GM18867 (cell line): ENCODE measurements at regions not wholly inside any gene's neighbourhood (a gene's known extent, or its start where the extent isn't known, plus 50 kb on each side); places are given as distances from the start of the nearest gene placed in this dataset.

Source experiments
- ATAC-seq: cut with Tn5 transposase; IDR thresholded peaks from one replicate; pipeline ENCODE4 v1.9.1; 2021; ENCODE audit warnings: mild to moderate bottlenecking, moderate library complexity; ENCODE audit not compliant: unreplicated experiment

DNA sequence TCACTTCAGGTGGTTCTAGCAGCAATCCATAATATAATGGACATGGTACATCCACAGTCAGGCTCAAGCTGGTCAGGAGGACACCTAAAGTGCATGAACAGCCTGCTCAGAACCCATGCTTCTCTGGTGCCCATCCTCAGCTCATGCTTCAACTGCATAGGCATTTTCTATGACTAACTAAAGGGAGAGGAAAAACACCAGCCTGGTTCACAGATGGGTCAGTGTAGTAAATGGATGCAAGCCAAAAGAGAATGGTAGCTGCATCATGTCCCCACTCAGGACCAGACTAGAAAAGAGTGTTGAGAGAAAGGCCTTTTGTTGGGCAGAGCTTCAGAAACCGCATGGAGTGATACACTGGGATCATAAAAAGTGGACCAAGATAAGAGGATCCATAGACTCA is 556.6 kb downstream of the TLE1 start:
- ATAC-seq = no peak

DNA sequence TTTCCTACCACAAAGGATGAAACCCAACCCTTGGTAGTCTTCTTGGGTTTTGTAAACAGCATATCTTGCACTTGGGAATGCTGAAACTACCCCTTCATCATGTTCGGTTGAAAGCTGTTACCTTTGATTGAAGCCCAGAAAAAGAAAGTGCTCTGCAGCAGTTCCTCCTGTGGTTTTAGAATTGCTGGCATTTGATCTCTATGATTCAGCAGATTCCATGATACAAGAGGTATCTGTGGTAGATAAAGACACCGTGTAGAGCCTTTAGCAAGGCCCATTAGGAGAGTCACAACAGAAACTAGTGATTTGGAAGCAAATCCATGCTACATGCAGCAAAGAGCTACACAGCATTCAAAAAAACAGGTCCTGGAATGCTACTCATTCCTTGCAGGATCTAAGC is 557.0 kb downstream of the TLE1 start:
- no peak for ATAC-seq

DNA sequence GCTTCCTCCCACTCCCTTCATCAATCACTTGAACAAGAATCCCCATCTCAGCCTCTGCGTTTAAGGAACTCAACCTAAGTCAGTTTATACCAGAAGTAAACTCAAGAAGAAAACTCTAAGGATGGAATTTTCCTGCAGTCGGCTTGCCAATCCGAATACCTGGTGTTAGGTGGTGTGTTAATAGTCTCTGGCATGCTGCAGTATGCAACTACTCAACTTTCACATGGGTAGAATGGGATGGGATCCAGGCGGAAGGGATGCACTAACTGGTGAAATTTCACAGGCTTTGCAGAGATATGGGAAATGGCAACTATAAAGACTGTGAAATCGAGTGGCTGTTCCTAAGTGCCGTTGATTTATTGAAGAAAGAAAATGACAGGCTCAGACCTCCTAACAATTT is 560.6 kb downstream of the TLE1 start:
- ATAC-seq = no peak

DNA sequence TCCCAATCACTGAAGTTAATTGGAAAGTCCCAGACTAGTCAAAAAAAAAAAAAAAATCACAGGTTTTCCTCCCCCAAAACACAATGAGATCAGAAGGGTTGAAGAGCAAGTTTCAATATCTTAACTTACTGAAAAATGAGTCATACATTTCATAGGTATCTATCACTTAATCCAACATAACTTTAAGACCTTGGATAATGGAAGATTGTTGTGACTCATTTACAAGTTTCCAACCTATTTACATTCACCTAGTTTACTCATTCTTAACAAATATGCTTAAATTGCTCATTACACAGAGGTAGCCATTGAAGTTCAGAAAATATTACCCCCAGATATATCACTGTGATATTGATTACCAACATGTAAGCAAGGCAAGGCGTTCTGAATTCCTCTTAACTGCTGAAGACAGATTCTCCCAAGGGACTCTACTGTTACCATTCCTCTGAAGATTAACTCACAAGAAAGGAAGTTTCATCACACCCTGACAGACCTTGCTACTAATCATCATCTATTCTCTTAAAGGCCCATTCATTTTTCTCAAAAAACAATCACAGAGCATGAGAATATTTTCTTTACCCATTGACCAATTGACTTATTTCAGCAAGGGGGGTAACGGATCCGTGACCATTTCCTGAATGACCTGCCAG is 563.8 kb downstream of the TLE1 start:
- no peak for ATAC-seq

DNA sequence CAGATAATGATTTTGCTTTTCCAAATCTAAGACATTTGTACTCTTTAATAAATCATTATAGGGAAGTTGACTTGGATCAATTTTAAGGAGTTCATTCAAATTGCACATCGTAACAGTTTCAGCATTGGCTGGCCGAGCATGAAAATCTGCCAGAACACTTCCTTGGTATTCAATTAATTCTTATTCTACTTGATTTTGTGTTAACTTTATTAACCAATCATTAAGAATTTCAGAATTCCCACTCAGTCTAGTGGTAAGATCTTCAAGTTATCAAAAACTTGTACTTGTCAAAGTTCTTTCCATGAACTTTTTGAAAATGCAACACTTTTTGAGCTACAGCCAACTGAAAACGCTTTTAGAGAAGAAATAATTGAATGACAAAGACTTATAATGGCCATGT is 565.8 kb downstream of the TLE1 start:
- ATAC-seq = no peak

DNA sequence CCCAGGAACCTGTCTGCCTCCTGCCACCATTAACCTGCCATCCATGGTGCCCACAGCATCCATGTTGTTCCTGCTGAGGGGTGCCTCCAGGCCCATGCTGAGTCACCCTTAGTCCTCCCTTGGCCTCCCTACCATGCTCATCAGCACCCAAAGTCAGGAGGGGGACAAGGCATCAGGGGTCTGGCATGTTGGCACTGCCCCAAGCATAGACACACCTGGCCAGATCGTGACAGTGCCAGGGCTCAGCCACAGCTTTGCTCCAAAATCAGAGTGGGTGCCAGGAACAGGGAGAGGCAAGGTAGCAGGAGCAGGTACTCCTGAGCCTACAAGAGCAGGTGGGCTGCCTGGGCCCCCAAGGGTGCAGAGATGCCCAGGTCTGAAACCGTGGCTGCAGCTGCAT is 566.6 kb downstream of the TLE1 start:
- no peak for ATAC-seq

DNA sequence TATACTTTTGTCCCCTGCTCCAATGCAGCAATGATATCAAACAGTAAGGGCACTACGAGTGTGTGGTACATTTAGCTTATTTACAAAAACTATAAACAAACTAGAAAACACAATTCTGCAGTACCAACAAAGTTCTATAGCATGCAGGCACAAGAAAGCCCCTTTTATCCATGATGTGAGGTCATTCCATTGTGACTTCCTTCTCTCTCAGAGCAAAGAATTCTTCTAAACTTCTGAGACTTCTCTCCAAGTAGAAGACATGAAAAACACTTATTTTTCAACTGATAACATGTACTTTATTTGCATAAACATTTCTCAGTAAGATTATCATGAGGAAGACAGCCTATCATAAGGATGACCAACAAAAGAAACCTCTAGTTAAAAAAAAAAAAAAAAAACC is 569.8 kb downstream of the TLE1 start:
- ATAC-seq = no peak

DNA sequence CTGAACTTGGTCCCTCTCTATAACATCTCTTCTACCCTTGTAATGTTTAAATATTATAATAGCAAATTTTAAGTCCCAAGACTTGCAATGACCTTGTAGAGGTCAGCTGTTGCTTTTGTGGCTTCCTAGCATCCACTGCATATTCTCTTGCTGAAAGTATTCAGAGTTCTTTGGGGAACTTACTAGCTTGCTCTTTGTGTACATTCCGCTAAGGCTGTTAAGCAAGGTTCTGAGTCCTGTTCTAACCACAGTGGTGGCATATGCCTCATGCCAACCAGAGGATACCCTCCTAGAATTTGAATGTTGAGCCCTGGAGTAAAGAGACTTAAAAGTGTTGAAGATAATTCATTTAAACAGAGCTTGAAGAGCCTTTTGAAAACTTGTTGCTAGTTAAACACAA is 570.9 kb downstream of the TLE1 start:
- no peak for ATAC-seq

DNA sequence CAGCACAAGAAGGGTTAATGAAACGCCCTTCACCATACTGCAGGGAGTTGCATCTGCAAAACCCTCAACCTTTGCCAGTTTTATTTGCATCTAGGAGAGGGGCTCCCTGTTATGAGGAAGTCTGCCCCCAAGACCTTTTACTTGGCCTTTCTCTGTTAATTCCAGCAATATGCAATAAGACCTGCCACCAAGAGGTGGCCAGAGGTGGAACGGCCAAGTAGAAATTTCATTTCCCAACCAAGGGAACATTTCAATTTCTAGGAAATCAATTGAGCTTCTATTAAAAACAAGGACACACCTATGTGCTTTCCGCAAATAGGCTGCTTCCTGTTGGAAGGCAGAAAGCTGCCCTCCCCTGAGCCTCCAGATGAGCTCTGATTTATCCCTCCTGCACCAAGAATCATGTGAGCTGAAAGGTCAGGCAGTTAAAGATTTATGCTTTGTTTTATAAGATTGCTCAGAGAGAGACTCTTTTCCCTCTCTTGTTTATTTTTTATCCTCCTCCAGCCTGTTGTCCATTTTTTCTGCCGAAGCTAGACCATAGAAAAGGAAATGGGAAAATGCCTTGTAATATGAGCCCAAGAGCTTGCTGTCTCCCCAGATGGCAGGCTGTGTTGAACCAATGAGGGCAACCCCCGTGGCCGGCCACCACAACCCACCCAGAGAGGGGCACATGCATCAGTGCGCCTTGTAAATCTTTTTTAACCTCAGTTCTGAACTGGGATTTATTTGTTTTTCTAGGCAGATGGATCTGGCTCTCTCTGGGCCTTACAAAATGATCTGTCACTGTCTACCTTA is 572.8 kb downstream of the TLE1 start:
- ATAC-seq = no peak

DNA sequence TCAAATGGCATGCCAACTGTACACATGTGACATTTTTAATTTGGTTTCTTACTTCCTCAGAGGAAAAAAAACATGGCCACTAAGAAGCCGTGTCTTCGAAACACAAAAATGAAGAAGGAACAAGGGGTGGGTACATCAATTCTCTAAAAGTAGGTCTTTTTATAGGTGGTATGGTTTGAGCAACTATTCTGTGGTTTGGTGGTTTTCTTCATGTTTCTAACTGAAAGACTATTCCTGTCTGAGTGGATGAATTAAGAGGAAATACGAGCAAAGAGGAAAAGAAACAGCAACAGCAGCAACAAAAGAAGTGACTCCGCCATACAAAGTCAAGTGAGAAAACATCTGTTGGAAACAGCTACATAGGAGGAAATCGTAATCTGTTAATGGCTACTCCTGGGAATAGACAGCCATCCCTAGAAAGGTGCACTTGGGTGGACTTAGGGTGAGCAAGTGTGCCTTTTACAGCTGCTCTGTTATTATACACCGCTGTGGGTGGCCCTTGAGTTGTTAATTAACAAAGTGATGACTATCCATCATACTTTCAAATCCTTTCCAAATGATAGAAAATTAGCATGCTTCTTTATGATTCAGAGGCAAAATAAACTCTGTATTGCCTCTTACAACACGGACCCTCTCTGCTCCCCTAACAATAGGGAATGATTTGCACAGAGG is 575.8 kb downstream of the TLE1 start:
- ATAC-seq = peak; percentile 62

DNA sequence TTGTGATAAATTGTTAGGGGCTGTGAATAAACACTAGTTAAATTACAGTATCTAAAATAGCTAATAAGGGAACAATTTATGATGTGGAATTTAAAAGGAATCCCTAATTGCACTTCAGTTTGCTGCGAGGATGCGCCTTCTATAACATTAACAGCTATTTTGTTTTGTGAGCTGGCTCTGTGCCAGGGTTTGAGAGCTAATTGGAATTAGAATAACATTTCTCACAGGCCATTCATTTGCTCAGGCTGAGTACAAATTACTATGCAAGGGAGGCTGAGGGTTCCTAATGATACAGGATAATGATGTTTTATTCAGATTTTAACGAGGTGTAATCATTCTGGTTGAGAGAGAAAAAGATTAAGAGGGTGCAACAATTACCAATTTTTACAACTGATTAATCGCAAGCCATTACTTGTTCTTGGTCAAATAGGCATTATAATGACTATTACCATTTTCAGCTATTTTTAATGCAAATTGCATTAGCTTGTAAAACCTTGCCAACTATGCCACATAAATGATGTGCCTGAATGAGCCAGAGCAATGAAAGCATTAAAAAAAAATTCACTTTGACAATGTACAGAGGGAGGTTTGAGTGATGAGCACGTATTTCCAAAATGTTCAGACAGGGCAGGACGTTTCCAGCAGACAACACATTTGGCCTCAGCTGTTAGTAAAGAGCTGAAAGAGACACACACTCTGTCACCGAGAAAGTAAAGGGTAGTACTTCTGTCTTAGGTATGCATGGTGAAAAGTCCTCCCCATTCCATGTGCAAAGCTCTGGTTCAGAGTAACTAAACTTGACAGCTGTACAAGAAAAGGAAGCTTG is 576.5 kb downstream of the TLE1 start:
- no peak for ATAC-seq

DNA sequence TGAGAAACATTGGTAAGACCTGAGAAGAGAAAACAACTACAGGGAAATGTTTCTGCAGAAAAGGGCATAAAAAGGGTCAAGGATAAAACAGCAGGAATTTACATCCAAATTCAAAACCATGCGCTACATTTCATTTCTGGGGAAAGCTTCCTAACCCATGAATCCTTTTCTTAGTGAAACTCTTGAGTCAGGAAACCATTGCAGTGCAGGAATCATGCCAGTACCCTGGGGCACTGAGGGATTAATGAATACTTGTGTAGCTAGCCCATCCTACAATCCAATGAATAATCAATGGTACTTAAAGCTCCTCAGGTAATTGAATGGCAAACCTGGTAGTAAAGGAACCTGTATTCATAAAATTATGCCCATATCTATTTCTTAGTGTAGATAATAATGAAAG is 580.5 kb downstream of the TLE1 start:
- no peak for ATAC-seq

DNA sequence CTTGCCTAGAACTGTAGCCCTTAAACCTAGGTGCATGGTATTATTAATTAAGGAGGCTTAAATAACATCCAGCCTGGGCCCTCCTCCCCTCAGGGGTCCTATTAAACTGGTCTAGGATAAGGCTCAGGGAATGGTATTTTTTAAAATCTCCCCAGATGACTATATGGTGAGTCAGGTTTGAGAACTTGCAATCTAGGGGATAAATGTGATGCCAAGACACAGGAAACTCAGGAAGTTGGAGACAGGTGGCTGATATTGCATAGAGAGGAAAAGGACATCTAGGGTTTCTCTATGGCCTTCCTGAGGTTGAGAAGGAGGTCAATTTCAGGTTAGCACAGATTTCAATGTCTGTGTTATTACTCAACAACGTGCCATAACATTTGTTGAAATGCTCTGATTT is 581.0 kb downstream of the TLE1 start:
- no peak for ATAC-seq

DNA sequence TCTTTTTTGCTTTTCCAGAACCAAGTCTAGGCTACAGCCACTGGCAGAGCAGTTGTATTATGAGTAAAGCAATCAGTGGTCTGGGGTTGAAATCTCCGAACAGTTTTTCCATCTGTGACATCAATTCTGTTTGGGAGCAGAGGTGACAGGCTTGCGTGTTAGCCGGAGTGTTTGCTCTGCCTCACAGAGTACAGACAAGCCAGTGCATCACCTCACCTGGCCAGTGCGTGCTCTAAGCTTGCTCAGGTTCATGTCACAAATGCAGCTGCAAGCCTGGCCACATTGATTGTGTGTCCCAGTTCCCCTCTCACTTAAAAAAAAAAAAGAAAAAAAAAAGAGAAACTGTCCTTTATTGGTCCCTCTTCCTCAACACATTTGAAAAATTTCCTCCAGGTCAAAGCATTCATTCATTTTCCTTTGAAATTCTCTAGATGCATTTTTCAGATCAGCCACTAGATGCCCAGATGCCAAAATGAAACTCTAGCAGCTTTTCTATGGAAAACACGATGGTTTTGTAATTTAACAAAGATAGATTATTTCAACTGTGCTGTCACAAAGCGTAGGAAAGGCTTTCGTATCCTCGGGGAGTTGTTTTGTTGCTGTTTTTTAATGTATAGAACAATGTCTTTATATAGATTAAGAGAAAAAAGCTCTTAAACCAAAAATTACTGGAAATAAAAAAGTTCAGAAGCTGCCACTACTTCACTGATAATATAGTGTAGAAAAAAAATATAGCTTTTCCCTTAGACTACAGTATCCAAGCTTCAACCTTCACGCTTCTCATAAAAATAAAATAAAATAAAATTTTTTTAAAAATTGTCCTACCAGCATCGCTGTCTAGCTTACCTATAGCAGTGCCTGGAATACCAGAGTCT is 585.5 kb downstream of the TLE1 start:
- ATAC-seq = no peak

DNA sequence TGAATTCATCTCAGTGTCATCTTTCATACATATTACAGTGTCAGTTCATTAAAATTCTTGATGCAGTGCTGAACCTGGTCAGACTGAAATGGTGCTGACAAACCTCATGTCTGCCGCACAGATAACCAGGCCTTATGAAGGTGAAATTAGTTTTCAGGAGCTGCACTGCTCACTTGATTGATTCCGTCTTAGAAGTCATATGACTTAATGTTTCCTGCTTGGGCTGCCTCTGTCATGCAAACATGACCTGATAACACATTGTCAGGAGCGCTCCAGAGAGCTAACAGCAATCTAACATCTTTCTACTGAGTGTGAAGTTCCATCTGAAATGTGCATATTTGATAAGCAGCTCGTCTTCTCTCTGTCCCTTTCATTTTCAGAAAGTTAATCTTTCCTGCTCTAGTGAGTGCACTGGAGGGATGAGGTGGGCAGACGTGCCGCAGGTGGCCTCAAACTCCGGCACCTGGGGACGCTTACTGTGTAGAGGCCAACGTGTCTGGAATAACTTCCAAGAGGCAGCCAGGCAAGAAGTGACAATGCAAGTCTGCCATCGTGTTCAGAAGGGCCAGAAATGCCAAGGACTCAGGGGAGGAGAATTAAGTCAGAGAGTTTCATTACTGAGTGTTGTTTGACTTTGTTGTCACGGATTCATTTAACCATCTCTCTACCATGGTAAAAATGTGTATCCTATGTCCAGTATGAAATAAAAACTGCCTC is 592.1 kb downstream of the TLE1 start:
- ATAC-seq = no peak

DNA sequence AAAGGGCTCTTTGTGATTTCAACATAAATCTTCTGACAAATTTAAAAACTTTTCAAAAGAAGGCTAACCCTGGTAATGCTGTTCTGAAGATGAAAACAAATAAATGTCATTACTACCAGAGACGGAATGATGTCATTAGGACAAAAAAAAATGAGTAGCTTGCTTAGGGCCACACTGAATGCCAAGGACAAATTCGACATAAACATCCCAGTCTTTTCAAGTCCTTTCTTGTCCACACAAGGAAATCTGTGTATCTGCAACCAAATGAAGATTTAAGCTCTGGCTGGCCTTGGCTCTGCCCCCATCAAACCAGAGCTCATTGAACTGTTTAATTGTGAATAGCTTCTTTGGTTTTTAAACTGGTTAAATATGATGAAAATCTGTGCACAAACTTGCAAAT is 592.7 kb downstream of the TLE1 start:
- no peak for ATAC-seq

DNA sequence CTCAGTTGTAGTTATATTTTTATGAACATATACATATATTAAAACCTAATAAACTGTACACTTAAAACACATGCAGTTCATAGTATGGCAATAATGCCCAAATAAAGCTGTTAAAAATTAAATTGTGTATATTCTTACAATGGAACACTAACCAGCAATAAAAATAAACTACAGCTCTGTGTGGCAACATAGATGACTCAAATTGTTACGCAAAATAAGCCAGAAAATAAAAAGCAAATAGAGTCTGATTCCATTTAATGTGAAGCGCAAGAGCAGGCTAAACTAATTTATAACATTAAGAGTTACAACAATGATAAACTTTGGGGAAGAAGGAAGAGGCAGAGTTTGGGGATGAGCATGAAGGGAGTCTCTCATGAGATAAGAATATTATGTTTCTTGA is 597.3 kb downstream of the TLE1 start:
- no peak for ATAC-seq

DNA sequence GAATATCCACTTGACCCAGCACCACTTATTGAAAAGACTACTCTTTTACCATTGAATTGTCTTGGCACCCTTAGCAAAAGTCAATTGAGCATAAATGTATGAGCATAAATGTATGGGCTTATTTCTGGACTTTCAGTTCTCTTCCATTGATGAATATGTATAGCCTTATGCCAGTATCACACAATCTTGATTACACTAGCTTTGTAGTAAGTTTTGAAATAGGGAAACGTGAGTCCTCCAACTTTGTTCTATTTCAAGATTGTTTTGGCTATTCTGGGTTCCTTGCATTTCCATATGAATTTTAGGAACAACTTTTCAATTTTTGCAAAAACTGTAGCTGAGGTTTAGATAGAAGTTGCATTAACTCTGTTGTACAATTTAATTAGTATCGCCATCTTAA is 601.0 kb downstream of the TLE1 start:
- no peak for ATAC-seq

DNA sequence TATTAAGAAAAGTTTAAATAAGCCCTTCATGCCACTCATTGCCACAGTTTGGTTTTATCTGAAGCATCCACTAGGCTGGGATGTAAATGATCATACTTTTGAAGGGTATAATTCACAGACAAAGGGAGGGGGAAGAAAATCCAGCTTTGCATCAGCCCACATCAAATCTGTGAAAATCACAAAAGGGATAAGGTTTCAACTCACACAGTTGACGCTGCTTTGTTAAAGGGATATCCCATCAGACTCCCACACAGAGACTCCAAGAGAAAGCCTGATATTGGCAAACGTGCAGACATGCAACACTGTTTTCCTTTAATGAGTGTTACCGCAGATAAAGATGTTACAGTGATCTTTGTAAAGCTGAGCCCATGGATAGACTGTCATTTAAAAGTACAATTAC is 602.9 kb downstream of the TLE1 start:
- ATAC-seq = no peak
